Hepatocyte (in vitro differentiated cells): ENCODE measurements at regions not wholly inside any gene's neighbourhood (a gene's known extent, or its start where the extent isn't known, plus 50 kb on each side); places are given as distances from the start of the nearest gene placed in this dataset.

Source experiments
- CTCF ChIP-seq: fragments of 200-600 bp; sonication (generic); IDR thresholded peaks from 2 replicates; pipeline ENCODE4 v1.5.1; 2016; ENCODE audit warnings: antibody characterized with exemption, mild to moderate bottlenecking; ENCODE audit not compliant: poor library complexity
- EZH2 ChIP-seq: fragments of 200-600 bp; sonication (generic); IDR thresholded peaks from 2 replicates; pipeline ENCODE4 v1.6.1; 2016; ENCODE audit warnings: antibody characterized with exemption, mild to moderate bottlenecking, borderline replicate concordance
- EZH2phosphoT487 ChIP-seq: fragments of 200-600 bp; sonication (generic); IDR thresholded peaks from one replicate; pipeline ENCODE4 v1.6.1; 2018; ENCODE audit warnings: antibody characterized with exemption, mild to moderate bottlenecking, low read depth, moderate library complexity; ENCODE audit not compliant: unreplicated experiment, severe bottlenecking

GRCh38 chr3:170642882-170643601 lies 57.2 kb upstream of the SLC7A14 start:
- TF ChIP-seq CTCF: no peak
- no peak for TF ChIP-seq EZH2phosphoT487
- TF ChIP-seq EZH2: no peak
